ENCODE measurements at regions not wholly inside any gene's neighbourhood (a gene's known extent, or its start where the extent isn't known, plus 50 kb on each side); places are given as distances from the start of the nearest gene placed in this dataset.

- TF ChIP-seq CTCF (IDR thresholded peaks at IDR 0.05) (no peak), POLR2AphosphoS5 (IDR thresholded peaks at IDR 0.05; ENCODE audit: low read depth, low read length) (no peak)
These were observed 309.0 kb upstream of the IRX3 start for GRCh38 chr16:54595621-54596020.
